ENCODE measurements at regions not wholly inside any gene's neighbourhood (a gene's known extent, or its start where the extent isn't known, plus 50 kb on each side); places are given as distances from the start of the nearest gene placed in this dataset.
A peak's percentile ranks its signal among the peaks of the same experiment; 100 is the strongest.

DNA sequence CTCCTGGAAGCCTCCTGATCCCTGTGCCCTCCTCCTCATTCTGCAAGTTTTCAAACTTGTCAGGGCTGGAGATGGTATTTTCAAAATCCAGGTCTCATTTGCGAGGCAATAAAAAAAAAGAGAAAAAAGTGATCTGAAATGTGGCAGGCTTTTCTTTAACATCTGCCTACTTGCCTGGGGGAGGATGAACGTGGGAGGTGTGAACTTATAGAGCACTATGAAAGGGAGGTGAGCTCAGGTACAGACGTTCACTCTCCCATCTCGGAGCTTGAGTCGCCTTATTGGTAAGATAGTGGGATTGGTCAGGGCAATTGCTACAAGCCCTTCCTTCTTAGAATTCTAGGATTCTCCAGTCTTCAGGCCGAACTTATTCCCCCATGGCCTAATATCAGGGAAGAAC is 104.8 kb upstream of the CADM1 start:
- peaks cover 0 to 6% of the 10 kb centered on the region in 2 donors for H3K27me3 ChIP-seq (ENCODE audit: control insufficient read depth in 2 of 2, insufficient read depth in 2 of 2, low read length in 2 of 2)
- no peak overlapping the region for H3K4me2 ChIP-seq (replicated peaks; ENCODE audit: extremely low read depth, low read length, poor library complexity, severe bottlenecking)
- no peaks in the 10 kb centered on the region for H3K4me1 ChIP-seq (ENCODE audit: control insufficient read depth in 1 of 2, insufficient read depth in 2 of 2, low read length in 2 of 2)
- H3K9ac ChIP-seq (ENCODE audit: insufficient read depth, low read length, poor library complexity, severe bottlenecking): no peak overlapping the region
- intact Hi-C loops (cut with micrococcal nuclease): no loop called here
- H3K27me3 Mint-ChIP-seq (ENCODE audit: low read depth in 3 of 3): peaks cover 8 to 25% (median 17%) of the 10 kb centered on the region in 3 donors
- H3K4me3 Mint-ChIP-seq: no peak overlapping the region
- no peak overlapping the region for H2AFZ ChIP-seq (ENCODE audit: insufficient read depth, low read depth, low read length, poor library complexity, severe bottlenecking)
- H3K4me1 Mint-ChIP-seq: no peaks in the 10 kb centered on the region
- no peaks in the 10 kb centered on the region for H3K36me3 Mint-ChIP-seq
- H4K20me1 ChIP-seq (ENCODE audit: insufficient read depth, low read length): no peaks in the 10 kb centered on the region
- peaks cover 0 to 5% (median 2%) of the 10 kb centered on the region in 7 donors for H3K9me3 Mint-ChIP-seq
- peak overlapping the region in 1 of 7 donors; percentile 61 for H3K27ac Mint-ChIP-seq
- H3K36me3 ChIP-seq (replicated peaks in 1 of 2; ENCODE audit: control insufficient read depth in 1 of 2, insufficient read depth in 2 of 2, low read length in 2 of 2): no peaks in the 10 kb centered on the region
- TF ChIP-seq CTCF (IDR thresholded peaks at IDR 0.05): no peak
- no peaks in the 10 kb centered on the region for H3K79me2 ChIP-seq (ENCODE audit: insufficient read depth, low read length)
- DNase-seq: no peak
- H3K9me3 ChIP-seq (replicated peaks in 1 of 2; ENCODE audit: control insufficient read depth in 1 of 2, insufficient read depth in 1 of 2, low read length in 2 of 2): no peaks in the 10 kb centered on the region
- H3K27ac ChIP-seq (ENCODE audit: low read depth in 1 of 2, low read length in 2 of 2): no peak overlapping the region
- H3K4me3 ChIP-seq (replicated peaks in 1 of 3; ENCODE audit: low read depth in 2 of 3, low read length in 3 of 3): no peak overlapping the region
- WGBS (ENCODE audit: insufficient coverage): 90% methylated on average over 2 of the region's 6 CpGs

DNA sequence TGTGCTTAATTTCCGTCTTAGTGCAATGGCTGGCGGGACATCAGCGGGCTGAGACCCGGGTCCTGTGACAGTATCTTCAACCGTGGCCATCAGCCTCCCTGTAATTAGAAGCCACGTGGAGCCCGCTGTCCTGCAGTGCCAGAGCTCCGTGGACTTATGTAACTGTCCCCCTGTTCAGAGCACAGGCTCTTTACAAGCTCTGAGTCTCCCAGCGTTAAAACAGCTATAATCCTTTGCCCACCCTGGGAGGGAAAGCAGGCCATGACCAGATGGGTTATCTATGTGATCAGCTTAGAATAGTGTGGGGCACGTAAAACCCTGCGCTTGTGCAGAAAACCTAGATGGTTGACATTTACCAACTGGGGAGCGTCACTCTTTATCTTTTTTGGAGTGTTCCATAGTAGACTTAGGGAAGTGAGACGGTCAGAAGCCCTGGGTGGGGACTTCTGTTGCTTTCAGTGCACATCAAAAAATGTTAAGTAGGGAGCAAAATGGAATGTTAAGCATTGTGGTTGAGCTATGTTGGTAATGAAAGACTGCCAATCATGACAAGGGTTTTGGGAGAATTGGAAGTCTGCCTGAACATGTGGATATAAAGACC is 103.5 kb upstream of the CADM1 start:
- no peak overlapping the region for H3K4me3 Mint-ChIP-seq
- TF ChIP-seq CTCF (IDR thresholded peaks at IDR 0.05): no peak
- Histone ChIP-seq H3K27ac (ENCODE audit: low read depth in 1 of 2, low read length in 2 of 2) (no peak overlapping the region), H3K4me2 (replicated peaks; ENCODE audit: extremely low read depth, low read length, poor library complexity, severe bottlenecking) (no peak overlapping the region), H2AFZ (ENCODE audit: insufficient read depth, low read depth, low read length, poor library complexity, severe bottlenecking) (no peak overlapping the region), H3K36me3 (replicated peaks in 1 of 2; ENCODE audit: control insufficient read depth in 1 of 2, insufficient read depth in 2 of 2, low read length in 2 of 2) (no peaks in the 10 kb centered on the region), H3K27me3 (ENCODE audit: control insufficient read depth in 2 of 2, insufficient read depth in 2 of 2, low read length in 2 of 2) (peaks cover 0 to 6% of the 10 kb centered on the region in 2 donors), H3K79me2 (ENCODE audit: insufficient read depth, low read length) (no peaks in the 10 kb centered on the region), H3K9me3 (replicated peaks in 1 of 2; ENCODE audit: control insufficient read depth in 1 of 2, insufficient read depth in 1 of 2, low read length in 2 of 2) (no peaks in the 10 kb centered on the region), H3K4me1 (ENCODE audit: control insufficient read depth in 1 of 2, insufficient read depth in 2 of 2, low read length in 2 of 2) (no peaks in the 10 kb centered on the region), H4K20me1 (ENCODE audit: insufficient read depth, low read length) (no peaks in the 10 kb centered on the region), H3K4me3 (replicated peaks in 1 of 3; ENCODE audit: low read depth in 2 of 3, low read length in 3 of 3) (no peak overlapping the region), H3K9ac (ENCODE audit: insufficient read depth, low read length, poor library complexity, severe bottlenecking) (no peak overlapping the region)
- no peak for DNase-seq
- no peaks in the 10 kb centered on the region for H3K36me3 Mint-ChIP-seq
- H3K4me1 Mint-ChIP-seq: no peaks in the 10 kb centered on the region
- peak overlapping the region in 1 of 7 donors; percentile 50 for H3K27ac Mint-ChIP-seq
- peaks cover 0 to 5% (median 2%) of the 10 kb centered on the region in 7 donors for H3K9me3 Mint-ChIP-seq
- intact Hi-C loops (cut with micrococcal nuclease): no loop called here
- 74% methylated on average over 13 of the region's 13 CpGs for WGBS (ENCODE audit: insufficient coverage)
- H3K27me3 Mint-ChIP-seq (ENCODE audit: low read depth in 3 of 3): peaks cover 10 to 27% (median 17%) of the 10 kb centered on the region in 3 donors

Data from CD14-positive monocyte (primary cell).